Posterior cingulate gyrus (tissue), 11 donors: ENCODE measurements at regions not wholly inside any gene's neighbourhood (a gene's known extent, or its start where the extent isn't known, plus 50 kb on each side); places are given as distances from the start of the nearest gene placed in this dataset.
"Not testable (repeated sequence)": the region's sequence is repeated elsewhere in the genome, so short reads cannot be mapped to it uniquely, and the experiment has no call there.

Experiments
- DNase-seq, 10 donors: peaks; one replicate each; pipeline versions ENCODE4 v3.0.0 to v3.0.0-alpha.2; 2020 to 2021; ENCODE audit warnings: mixed read lengths in 3 of 10
- intact Hi-C: fragments of 100-400 bp; cut with DNase I; formaldehyde crosslinking; loops from one replicate; pipeline ENCODE4 v1.15.1; 2023

- no peak for DNase-seq
- intact Hi-C loops, result loop anchor here (5.0 kb wide), 2 partner anchors 789 to 804 kb away; no protein-coding TSS in a partner anchor
These were observed 584.0 kb downstream of the ACTL7B start for GRCh38 chr9:108271646-108272348.

GRCh38 chr9:108271236-108271635 is 584.5 kb downstream of the ACTL7B start:
- intact Hi-C loops, result loop anchor here (5.0 kb wide), 2 partner anchors 789 to 804 kb away; no protein-coding TSS in a partner anchor
- no peak for DNase-seq

- intact Hi-C loops, result loop anchor here (5.0 kb wide), 2 partner anchors 788 to 803 kb away; no protein-coding TSS in a partner anchor
These were observed 585.2 kb downstream of the ACTL7B start for GRCh38 chr9:108270561-108270960.

GRCh38 chr9:108270051-108270450 is 585.7 kb downstream of the ACTL7B start:
- intact Hi-C loops, result loop anchor here (5.0 kb wide), 2 partner anchors 788 to 803 kb away; no protein-coding TSS in a partner anchor
- DNase-seq, result no peak

More at GRCh38 chr9:108270561-108270960, 585.2 kb downstream of the ACTL7B start:
- no peak for DNase-seq

GRCh38 chr9:108269371-108269770 is 586.4 kb downstream of the ACTL7B start:
- intact Hi-C loops, result no loop called here
- no peak for DNase-seq

GRCh38 chr9:108265065-108265464 is 590.7 kb downstream of the ACTL7B start:
- intact Hi-C loops, result no loop called here
- DNase-seq, result no peak

GRCh38 chr9:108264093-108264492 is 591.7 kb downstream of the ACTL7B start:
- DNase-seq, result no peak
- intact Hi-C loops, result no loop called here

GRCh38 chr9:108262836-108263235 is 593.0 kb downstream of the ACTL7B start:
- intact Hi-C loops, result no loop called here

GRCh38 chr9:108259917-108260675 is 595.7 kb downstream of the ACTL7B start:
- intact Hi-C loops, result no loop called here
- DNase-seq, result no peak

More at GRCh38 chr9:108262836-108263235, 593.0 kb downstream of the ACTL7B start:
- DNase-seq, result no peak

- intact Hi-C loops, result no loop called here
- no peak for DNase-seq
These were observed 597.1 kb downstream of the ACTL7B start for GRCh38 chr9:108258640-108259039.

GRCh38 chr9:108257382-108257781 is 598.4 kb downstream of the ACTL7B start:
- intact Hi-C loops, result no loop called here

GRCh38 chr9:108254236-108254635 is 601.5 kb downstream of the ACTL7B start:
- intact Hi-C loops, result no loop called here
- no peak for DNase-seq

More at GRCh38 chr9:108257382-108257781, 598.4 kb downstream of the ACTL7B start:
- DNase-seq, result no peak

- intact Hi-C loops, result not testable (repeated sequence)
These were observed 608.4 kb downstream of the ACTL7B start for GRCh38 chr9:108247391-108247790.

GRCh38 chr9:108245901-108246300 is 609.9 kb downstream of the ACTL7B start:
- intact Hi-C loops, result no loop called here
- no peak for DNase-seq

More at GRCh38 chr9:108247391-108247790, 608.4 kb downstream of the ACTL7B start:
- DNase-seq, result not testable (repeated sequence)

GRCh38 chr9:108245331-108245730 is 610.5 kb downstream of the ACTL7B start:
- no peak for DNase-seq
- intact Hi-C loops, result no loop called here

- DNase-seq, result no peak
- intact Hi-C loops, result no loop called here
These were observed 611.1 kb downstream of the ACTL7B start for GRCh38 chr9:108244686-108245085.

GRCh38 chr9:108241384-108242073 is 614.3 kb downstream of the ACTL7B start:
- DNase-seq, result no peak
- intact Hi-C loops, result no loop called here

GRCh38 chr9:108239696-108240321 is 616.0 kb downstream of the ACTL7B start:
- no peak for DNase-seq
- intact Hi-C loops, result no loop called here

- DNase-seq, result no peak
- intact Hi-C loops, result no loop called here
These were observed 620.2 kb downstream of the ACTL7B start for GRCh38 chr9:108235609-108236008.

GRCh38 chr9:108234811-108235210 is 621.0 kb downstream of the ACTL7B start:
- no peak for DNase-seq
- intact Hi-C loops, result no loop called here
